Prostate gland (tissue), 2 donors: ENCODE measurements at regions not wholly inside any gene's neighbourhood (a gene's known extent, or its start where the extent isn't known, plus 50 kb on each side); places are given as distances from the start of the nearest gene placed in this dataset.

ENCODE experiments used
- POLR2A ChIP-seq: fragments of 450-650 bp; IDR thresholded peaks from one replicate; pipeline ENCODE4 v1.6.1; 2016; ENCODE audit warnings: antibody characterized with exemption, mild to moderate bottlenecking
- TF ChIP-seq, protein P1 (sequence below), 4 experiments: fragments of 200-600 bp in 2 of 4; fragments of 450-650 bp in 2 of 4; sonication (generic) in 2 of 4; IDR thresholded peaks; 1 replicate in 3 of 4; 2 replicates in 1 of 4; pipeline ENCODE4 v1.5.1; 2016 to 2019; ENCODE audit warnings: antibody characterized with exemption in 4 of 4, mild to moderate bottlenecking in 2 of 4, moderate library complexity in 2 of 4

DNA sequence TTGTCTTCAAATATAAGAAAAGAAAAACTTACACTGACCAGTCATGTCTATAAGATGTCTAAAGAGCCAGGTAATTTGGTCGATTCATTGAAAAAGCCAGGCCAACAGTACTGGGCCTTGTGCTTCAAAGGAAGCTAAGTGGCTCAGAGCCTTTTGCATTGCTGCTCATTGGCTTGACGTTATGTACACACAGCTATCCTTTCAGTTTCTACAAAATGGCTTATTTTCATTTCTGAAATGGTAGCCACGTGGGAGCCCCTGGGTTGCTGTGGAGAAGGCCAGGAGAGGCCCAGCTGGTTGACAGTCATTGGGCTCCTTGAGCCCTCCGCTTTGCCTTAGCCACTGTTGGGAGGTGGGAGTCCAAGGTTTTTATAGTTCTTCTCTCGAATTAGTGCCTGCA is 199.1 kb upstream of the CXorf66 start:
- TF ChIP-seq POLR2A, result no peak
- TF ChIP-seq, protein P1, sequence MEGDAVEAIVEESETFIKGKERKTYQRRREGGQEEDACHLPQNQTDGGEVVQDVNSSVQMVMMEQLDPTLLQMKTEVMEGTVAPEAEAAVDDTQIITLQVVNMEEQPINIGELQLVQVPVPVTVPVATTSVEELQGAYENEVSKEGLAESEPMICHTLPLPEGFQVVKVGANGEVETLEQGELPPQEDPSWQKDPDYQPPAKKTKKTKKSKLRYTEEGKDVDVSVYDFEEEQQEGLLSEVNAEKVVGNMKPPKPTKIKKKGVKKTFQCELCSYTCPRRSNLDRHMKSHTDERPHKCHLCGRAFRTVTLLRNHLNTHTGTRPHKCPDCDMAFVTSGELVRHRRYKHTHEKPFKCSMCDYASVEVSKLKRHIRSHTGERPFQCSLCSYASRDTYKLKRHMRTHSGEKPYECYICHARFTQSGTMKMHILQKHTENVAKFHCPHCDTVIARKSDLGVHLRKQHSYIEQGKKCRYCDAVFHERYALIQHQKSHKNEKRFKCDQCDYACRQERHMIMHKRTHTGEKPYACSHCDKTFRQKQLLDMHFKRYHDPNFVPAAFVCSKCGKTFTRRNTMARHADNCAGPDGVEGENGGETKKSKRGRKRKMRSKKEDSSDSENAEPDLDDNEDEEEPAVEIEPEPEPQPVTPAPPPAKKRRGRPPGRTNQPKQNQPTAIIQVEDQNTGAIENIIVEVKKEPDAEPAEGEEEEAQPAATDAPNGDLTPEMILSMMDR (IDR thresholded peaks at IDR 0.05), result no peak
